GM23338 (cell line): ENCODE measurements at regions not wholly inside any gene's neighbourhood (a gene's known extent, or its start where the extent isn't known, plus 50 kb on each side); places are given as distances from the start of the nearest gene placed in this dataset.
"Not testable (repeated sequence)": the region's sequence is repeated elsewhere in the genome, so short reads cannot be mapped to it uniquely, and the experiment has no call there.

Experiments used
- ATAC-seq: fragments of 200-7000 bp; cut with Tn5 transposase; 3 replicates; pipeline ENCODE4 v1.9.1; 2020
- DNase-seq: peaks from one replicate; pipeline ENCODE4 v3.0.0-alpha.2; 2015; ENCODE audit warnings: low spot score
- H2AFZ ChIP-seq: fragments of 200-600 bp; sonication (generic); 2 replicates; pipeline ENCODE4 v1.8.0; 2016; ENCODE audit warnings: antibody characterized with exemption, mild to moderate bottlenecking, moderate library complexity
- H3F3A ChIP-seq: fragments of 200-600 bp; sonication (generic); replicated peaks from 2 replicates; pipeline ENCODE4 v1.8.0; 2017; ENCODE audit warnings: antibody characterized with exemption, mixed run types, low read depth
- H3K27ac ChIP-seq: fragments of 200-600 bp; sonication (generic); 2 replicates; pipeline ENCODE4 v1.6.1; 2016; ENCODE audit warnings: low read depth
- H3K27me3 ChIP-seq: fragments of 200-600 bp; sonication (generic); 2 replicates; pipeline ENCODE4 v1.8.0; 2016; ENCODE audit warnings: mild to moderate bottlenecking, mixed run types, moderate library complexity; ENCODE audit not compliant: insufficient read depth
- H3K36me3 ChIP-seq: fragments of 200-600 bp; sonication (generic); 2 replicates; pipeline ENCODE4 v1.8.0; 2016; ENCODE audit warnings: mild to moderate bottlenecking; ENCODE audit not compliant: insufficient read depth
- H3K4me1 ChIP-seq: fragments of 200-600 bp; sonication (generic); 2 replicates; pipeline ENCODE4 v1.8.0; 2016; ENCODE audit warnings: mild to moderate bottlenecking, moderate library complexity; ENCODE audit not compliant: insufficient read depth
- H3K4me2 ChIP-seq: fragments of 200-600 bp; sonication (generic); 2 replicates; pipeline ENCODE4 v1.7.1; 2017; ENCODE audit warnings: mixed run types
- H3K4me3 ChIP-seq: fragments of 200-600 bp; sonication (generic); 2 replicates; pipeline ENCODE4 v1.6.1; 2016; ENCODE audit warnings: mixed run types
- H3K79me2 ChIP-seq: fragments of 200-600 bp; sonication (generic); replicated peaks from 2 replicates; pipeline ENCODE4 v1.8.0; 2017; ENCODE audit warnings: mild to moderate bottlenecking; ENCODE audit not compliant: insufficient read depth
- H3K9me2 ChIP-seq: fragments of 200-600 bp; sonication (generic); 2 replicates; pipeline ENCODE4 v1.8.0; 2017; ENCODE audit not compliant: insufficient read depth
- H4K20me1 ChIP-seq: fragments of 200-600 bp; sonication (generic); replicated peaks from 2 replicates; pipeline ENCODE4 v1.8.0; 2017; ENCODE audit warnings: mild to moderate bottlenecking; ENCODE audit not compliant: insufficient read depth
- H3K27ac Mint-ChIP-seq: 2 replicates; pipeline ENCODE4 v1.8.0; 2020; ENCODE audit warnings: inconsistent platforms, mild to moderate bottlenecking, moderate library complexity, mixed read lengths
- H3K27me3 Mint-ChIP-seq: 3 replicates; pipeline ENCODE4 v1.8.0; 2022; ENCODE audit warnings: low read depth, mild to moderate bottlenecking, moderate library complexity, mixed read lengths, inconsistent platforms; ENCODE audit not compliant: insufficient read depth, poor library complexity
- H3K36me3 Mint-ChIP-seq: 3 replicates; pipeline ENCODE4 v1.8.0; 2021; ENCODE audit warnings: low read depth, mild to moderate bottlenecking, inconsistent platforms, moderate library complexity, mixed read lengths
- H3K4me1 Mint-ChIP-seq: 3 replicates; pipeline ENCODE4 v1.8.0; 2020; ENCODE audit warnings: mild to moderate bottlenecking, inconsistent platforms, mixed read lengths
- H3K4me3 Mint-ChIP-seq: 3 replicates; pipeline ENCODE4 v1.8.0; 2021; ENCODE audit warnings: moderate library complexity, mild to moderate bottlenecking, inconsistent platforms, mixed read lengths
- H3K9me3 Mint-ChIP-seq: 3 replicates; pipeline ENCODE4 v1.8.0; 2020; ENCODE audit warnings: moderate library complexity, mild to moderate bottlenecking, inconsistent platforms, mixed read lengths
- ZNF331 ChIP-seq: fragments of 250-450 bp; sonication (Bioruptor Pico); IDR thresholded peaks from 2 replicates; pipeline ENCODE4 v1.5.0; 2020; ENCODE audit warnings: low read depth, mild to moderate bottlenecking, moderate library complexity
- TF ChIP-seq, protein P1 (sequence below): IDR thresholded peaks from one replicate; pipeline ENCODE4 v1.6.1; 2018; ENCODE audit warnings: antibody characterized with exemption; ENCODE audit not compliant: unreplicated experiment
- TF ChIP-seq, protein P2 (sequence below), 2 experiments: fragments of 200-600 bp in 1 of 2; sonication (generic) in 1 of 2; conservative IDR thresholded peaks; 2 replicates each; pipeline versions ENCODE4 v1.5.1 to v1.6.1; 2016 to 2017; ENCODE audit warnings: antibody characterized with exemption in 2 of 2, low read depth in 2 of 2, mild to moderate bottlenecking in 2 of 2, moderate library complexity in 1 of 2
- TF ChIP-seq, protein P3 (sequence below): IDR thresholded peaks from 2 replicates; pipeline ENCODE4 v1.6.1; 2016; ENCODE audit warnings: antibody characterized with exemption

DNA sequence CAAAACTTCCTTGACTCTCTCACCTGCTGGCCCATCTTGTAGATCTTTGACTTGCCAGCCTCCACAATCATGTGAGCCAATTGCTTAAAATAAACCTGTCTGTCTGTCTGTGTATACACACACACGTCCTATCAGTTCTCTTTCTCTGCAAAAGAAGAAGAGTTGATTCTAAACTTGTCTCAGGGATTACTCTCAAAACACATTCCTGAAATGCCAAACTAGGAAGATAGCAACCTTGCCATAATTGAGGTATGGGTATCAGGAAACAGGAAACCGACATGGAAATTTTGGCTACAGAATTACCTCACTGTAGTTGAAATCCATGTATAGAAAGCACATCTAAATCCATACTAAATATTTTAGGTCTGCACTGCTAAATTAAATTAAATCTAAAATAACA lies 483.4 kb downstream of the PLK2 start:
- H3K4me2 ChIP-seq = no peak overlapping the region
- H3K27ac ChIP-seq = no peak overlapping the region
- no peaks in the 10 kb centered on the region for H3K4me1 ChIP-seq
- no peaks in the 10 kb centered on the region for H3K27me3 ChIP-seq
- ATAC-seq (no peak), DNase-seq (peak; percentile 5)
- no peak overlapping the region for H3K4me3 Mint-ChIP-seq
- H3K36me3 Mint-ChIP-seq = peaks cover 6% of the 10 kb centered on the region; the same call in 1 of the 3 replicates
- peaks cover 2% of the 10 kb centered on the region; the same call in 1 of the 2 replicates for H3K9me2 ChIP-seq
- H3K4me1 Mint-ChIP-seq = peaks cover 2% of the 10 kb centered on the region; the same call in 1 of the 3 replicates
- H3K4me3 ChIP-seq = no peak overlapping the region
- no peaks in the 10 kb centered on the region for H4K20me1 ChIP-seq
- no peak overlapping the region for H2AFZ ChIP-seq
- no peaks in the 10 kb centered on the region for H3K79me2 ChIP-seq
- H3F3A ChIP-seq = no peaks in the 10 kb centered on the region
- H3K9me3 Mint-ChIP-seq = peaks cover 12% of the 10 kb centered on the region
- no peaks in the 10 kb centered on the region for H3K27me3 Mint-ChIP-seq
- no peak overlapping the region for H3K27ac Mint-ChIP-seq
- TF ChIP-seq, protein P1, sequence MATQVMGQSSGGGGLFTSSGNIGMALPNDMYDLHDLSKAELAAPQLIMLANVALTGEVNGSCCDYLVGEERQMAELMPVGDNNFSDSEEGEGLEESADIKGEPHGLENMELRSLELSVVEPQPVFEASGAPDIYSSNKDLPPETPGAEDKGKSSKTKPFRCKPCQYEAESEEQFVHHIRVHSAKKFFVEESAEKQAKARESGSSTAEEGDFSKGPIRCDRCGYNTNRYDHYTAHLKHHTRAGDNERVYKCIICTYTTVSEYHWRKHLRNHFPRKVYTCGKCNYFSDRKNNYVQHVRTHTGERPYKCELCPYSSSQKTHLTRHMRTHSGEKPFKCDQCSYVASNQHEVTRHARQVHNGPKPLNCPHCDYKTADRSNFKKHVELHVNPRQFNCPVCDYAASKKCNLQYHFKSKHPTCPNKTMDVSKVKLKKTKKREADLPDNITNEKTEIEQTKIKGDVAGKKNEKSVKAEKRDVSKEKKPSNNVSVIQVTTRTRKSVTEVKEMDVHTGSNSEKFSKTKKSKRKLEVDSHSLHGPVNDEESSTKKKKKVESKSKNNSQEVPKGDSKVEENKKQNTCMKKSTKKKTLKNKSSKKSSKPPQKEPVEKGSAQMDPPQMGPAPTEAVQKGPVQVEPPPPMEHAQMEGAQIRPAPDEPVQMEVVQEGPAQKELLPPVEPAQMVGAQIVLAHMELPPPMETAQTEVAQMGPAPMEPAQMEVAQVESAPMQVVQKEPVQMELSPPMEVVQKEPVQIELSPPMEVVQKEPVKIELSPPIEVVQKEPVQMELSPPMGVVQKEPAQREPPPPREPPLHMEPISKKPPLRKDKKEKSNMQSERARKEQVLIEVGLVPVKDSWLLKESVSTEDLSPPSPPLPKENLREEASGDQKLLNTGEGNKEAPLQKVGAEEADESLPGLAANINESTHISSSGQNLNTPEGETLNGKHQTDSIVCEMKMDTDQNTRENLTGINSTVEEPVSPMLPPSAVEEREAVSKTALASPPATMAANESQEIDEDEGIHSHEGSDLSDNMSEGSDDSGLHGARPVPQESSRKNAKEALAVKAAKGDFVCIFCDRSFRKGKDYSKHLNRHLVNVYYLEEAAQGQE = no peak
- TF ChIP-seq ZNF331 (CRISPR knock-in tag) = no peak
- TF ChIP-seq, protein P2, sequence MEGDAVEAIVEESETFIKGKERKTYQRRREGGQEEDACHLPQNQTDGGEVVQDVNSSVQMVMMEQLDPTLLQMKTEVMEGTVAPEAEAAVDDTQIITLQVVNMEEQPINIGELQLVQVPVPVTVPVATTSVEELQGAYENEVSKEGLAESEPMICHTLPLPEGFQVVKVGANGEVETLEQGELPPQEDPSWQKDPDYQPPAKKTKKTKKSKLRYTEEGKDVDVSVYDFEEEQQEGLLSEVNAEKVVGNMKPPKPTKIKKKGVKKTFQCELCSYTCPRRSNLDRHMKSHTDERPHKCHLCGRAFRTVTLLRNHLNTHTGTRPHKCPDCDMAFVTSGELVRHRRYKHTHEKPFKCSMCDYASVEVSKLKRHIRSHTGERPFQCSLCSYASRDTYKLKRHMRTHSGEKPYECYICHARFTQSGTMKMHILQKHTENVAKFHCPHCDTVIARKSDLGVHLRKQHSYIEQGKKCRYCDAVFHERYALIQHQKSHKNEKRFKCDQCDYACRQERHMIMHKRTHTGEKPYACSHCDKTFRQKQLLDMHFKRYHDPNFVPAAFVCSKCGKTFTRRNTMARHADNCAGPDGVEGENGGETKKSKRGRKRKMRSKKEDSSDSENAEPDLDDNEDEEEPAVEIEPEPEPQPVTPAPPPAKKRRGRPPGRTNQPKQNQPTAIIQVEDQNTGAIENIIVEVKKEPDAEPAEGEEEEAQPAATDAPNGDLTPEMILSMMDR (conservative IDR thresholded peaks at IDR 0.05; ENCODE audit: low read depth in 2 of 2) = no peak
- H3K36me3 ChIP-seq = no peaks in the 10 kb centered on the region

DNA sequence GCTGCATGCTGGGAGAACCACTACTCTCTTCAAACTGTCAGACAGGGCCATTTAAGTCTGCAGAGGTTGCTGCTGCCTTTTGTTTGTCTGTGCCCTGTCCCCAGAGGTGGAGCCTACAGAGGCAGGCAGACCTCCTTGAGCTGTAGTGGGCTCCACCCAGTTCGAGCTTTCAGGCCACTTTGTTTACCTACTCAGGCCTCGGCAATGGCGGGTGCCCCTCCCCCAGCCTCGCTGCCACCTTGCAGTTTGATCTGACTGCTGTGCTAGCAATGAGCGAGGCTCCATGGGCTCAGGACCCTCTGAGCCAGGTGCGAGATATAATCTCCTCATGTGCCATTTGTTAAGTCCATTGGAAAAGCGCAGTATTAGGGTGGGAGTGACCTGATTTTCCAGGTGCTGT lies 487.8 kb downstream of the PLK2 start:
- H4K20me1 ChIP-seq, H3K4me3 Mint-ChIP-seq, ATAC-seq, H3K27me3 ChIP-seq, H3K27ac Mint-ChIP-seq, H2AFZ ChIP-seq, H3K4me3 ChIP-seq, H3K4me1 Mint-ChIP-seq, H3K4me1 ChIP-seq, H3K9me2 ChIP-seq, DNase-seq, H3K36me3 ChIP-seq, H3K79me2 ChIP-seq, H3K4me2 ChIP-seq, H3K27me3 Mint-ChIP-seq, H3K27ac ChIP-seq, H3F3A ChIP-seq: not testable (repeated sequence)
- H3K9me3 Mint-ChIP-seq = peaks cover 29% of the 10 kb centered on the region
- H3K36me3 Mint-ChIP-seq = peaks cover 13% of the 10 kb centered on the region; the same call in 1 of the 3 replicates

DNA sequence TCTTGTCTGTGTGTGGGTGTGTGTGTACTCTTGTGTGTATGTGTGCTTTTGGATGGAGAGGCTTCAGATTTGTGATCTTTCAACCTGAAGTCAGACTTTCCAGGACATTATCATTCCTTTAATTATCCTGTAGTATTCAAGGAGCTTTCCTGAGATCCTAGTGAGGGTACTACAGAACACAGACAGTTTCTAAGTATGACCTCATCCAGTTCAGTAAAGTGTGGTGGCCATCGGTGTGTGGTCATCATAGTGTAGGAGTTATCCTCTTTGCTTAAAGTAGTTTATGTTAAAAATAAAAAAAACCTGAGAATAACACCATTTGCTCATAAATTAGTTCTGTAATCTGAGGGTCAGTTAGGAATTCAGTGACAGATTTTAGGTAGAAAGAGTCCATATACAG lies 478.0 kb upstream of the ACTBL2 start:
- H2AFZ ChIP-seq = 0 out of 2 replicates have a peak overlapping the region, but pooled peaks have one; percentile 53
- H3F3A ChIP-seq = no peaks in the 10 kb centered on the region
- Mint-ChIP-seq H3K4me3 (no peak overlapping the region), H3K27ac (no peak overlapping the region), H3K36me3 (peaks cover 3% of the 10 kb centered on the region; the same call in 2 of the 3 replicates), H3K9me3 (peaks cover 12% of the 10 kb centered on the region; the same call in 2 of the 3 replicates), H3K4me1 (no peaks in the 10 kb centered on the region), H3K27me3 (no peaks in the 10 kb centered on the region)
- H4K20me1 ChIP-seq = no peaks in the 10 kb centered on the region
- H3K79me2 ChIP-seq = no peaks in the 10 kb centered on the region
- H3K27ac ChIP-seq = no peak overlapping the region
- H3K27me3 ChIP-seq = no peaks in the 10 kb centered on the region
- H3K4me2 ChIP-seq = no peak overlapping the region
- H3K9me2 ChIP-seq = no peaks in the 10 kb centered on the region
- no peaks in the 10 kb centered on the region for H3K4me1 ChIP-seq
- ATAC-seq (no peak), DNase-seq (no peak)
- no peak overlapping the region for H3K4me3 ChIP-seq
- H3K36me3 ChIP-seq = no peaks in the 10 kb centered on the region
- TF ChIP-seq ZNF331 (CRISPR knock-in tag) = no peak
- TF ChIP-seq, protein P3, sequence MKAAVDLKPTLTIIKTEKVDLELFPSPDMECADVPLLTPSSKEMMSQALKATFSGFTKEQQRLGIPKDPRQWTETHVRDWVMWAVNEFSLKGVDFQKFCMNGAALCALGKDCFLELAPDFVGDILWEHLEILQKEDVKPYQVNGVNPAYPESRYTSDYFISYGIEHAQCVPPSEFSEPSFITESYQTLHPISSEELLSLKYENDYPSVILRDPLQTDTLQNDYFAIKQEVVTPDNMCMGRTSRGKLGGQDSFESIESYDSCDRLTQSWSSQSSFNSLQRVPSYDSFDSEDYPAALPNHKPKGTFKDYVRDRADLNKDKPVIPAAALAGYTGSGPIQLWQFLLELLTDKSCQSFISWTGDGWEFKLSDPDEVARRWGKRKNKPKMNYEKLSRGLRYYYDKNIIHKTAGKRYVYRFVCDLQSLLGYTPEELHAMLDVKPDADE = no peak
